ENCODE measurements at regions not wholly inside any gene's neighbourhood (a gene's known extent, or its start where the extent isn't known, plus 50 kb on each side); places are given as distances from the start of the nearest gene placed in this dataset.
"Not testable (repeated sequence)": the region's sequence is repeated elsewhere in the genome, so short reads cannot be mapped to it uniquely, and the experiment has no call there.

- Histone ChIP-seq H3K9ac (ENCODE audit: insufficient read length) (no peak overlapping the region), H3K27ac (no peak overlapping the region), H3K4me3 (no peak overlapping the region), H3K36me3 (ENCODE audit: insufficient read depth, low read length) (no peaks in the 10 kb centered on the region), H3K9me3 (ENCODE audit: low read depth, low read length) (no peaks in the 10 kb centered on the region)
- TF ChIP-seq EZH2 (IDR thresholded peaks at IDR 0.05) (no peak), FOXP2 (optimal IDR thresholded peaks at IDR 0.05; ENCODE audit: control extremely low read depth, extremely low read length, insufficient read depth) (no peak), POLR2AphosphoS5 (IDR thresholded peaks at IDR 0.05; ENCODE audit: borderline replicate concordance, low read depth, low read length) (no peak)
- DNase-seq (ENCODE audit: low read depth, low spot score) = no peak
Measured at GRCh38 chr13:33352041-33352440, 66.5 kb upstream of the STARD13 start.

- no peak overlapping the region for H3K4me3 ChIP-seq
- no peak overlapping the region for H3K27ac ChIP-seq
- TF ChIP-seq POLR2AphosphoS5 (IDR thresholded peaks at IDR 0.05; ENCODE audit: borderline replicate concordance, low read depth, low read length) (no peak), EZH2 (IDR thresholded peaks at IDR 0.05) (no peak), FOXP2 (optimal IDR thresholded peaks at IDR 0.05; ENCODE audit: control extremely low read depth, extremely low read length, insufficient read depth) (no peak)
- no peaks in the 10 kb centered on the region for H3K36me3 ChIP-seq (ENCODE audit: insufficient read depth, low read length)
- no peak overlapping the region for H3K9ac ChIP-seq (ENCODE audit: insufficient read length)
- H3K9me3 ChIP-seq (ENCODE audit: low read depth, low read length) = no peaks in the 10 kb centered on the region
- DNase-seq (ENCODE audit: low read depth, low spot score) = no peak
Measured at GRCh38 chr13:33352526-33352925, 67.0 kb upstream of the STARD13 start.

GRCh38 chr13:33353210-33353609, 67.7 kb upstream of the STARD13 start:
- Histone ChIP-seq H3K4me3 (no peak overlapping the region), H3K9ac (ENCODE audit: insufficient read length) (no peak overlapping the region), H3K9me3 (ENCODE audit: low read depth, low read length) (no peaks in the 10 kb centered on the region), H3K27ac (no peak overlapping the region), H3K36me3 (ENCODE audit: insufficient read depth, low read length) (no peaks in the 10 kb centered on the region)
- no peak for DNase-seq (ENCODE audit: low read depth, low spot score)
- TF ChIP-seq POLR2AphosphoS5 (IDR thresholded peaks at IDR 0.05; ENCODE audit: borderline replicate concordance, low read depth, low read length) = no peak
- no peak for TF ChIP-seq FOXP2 (optimal IDR thresholded peaks at IDR 0.05; ENCODE audit: control extremely low read depth, extremely low read length, insufficient read depth)
- no peak for TF ChIP-seq EZH2 (IDR thresholded peaks at IDR 0.05)

GRCh38 chr13:33353646-33354045, 68.1 kb upstream of the STARD13 start:
- TF ChIP-seq EZH2 (IDR thresholded peaks at IDR 0.05) (no peak), POLR2AphosphoS5 (IDR thresholded peaks at IDR 0.05; ENCODE audit: borderline replicate concordance, low read depth, low read length) (no peak), FOXP2 (optimal IDR thresholded peaks at IDR 0.05; ENCODE audit: control extremely low read depth, extremely low read length, insufficient read depth) (no peak)
- Histone ChIP-seq H3K36me3 (ENCODE audit: insufficient read depth, low read length) (no peaks in the 10 kb centered on the region), H3K9me3 (ENCODE audit: low read depth, low read length) (no peaks in the 10 kb centered on the region), H3K9ac (ENCODE audit: insufficient read length) (no peak overlapping the region), H3K27ac (no peak overlapping the region), H3K4me3 (no peak overlapping the region)
- no peak for DNase-seq (ENCODE audit: low read depth, low spot score)

GRCh38 chr13:33355201-33355895, 69.8 kb upstream of the STARD13 start:
- H3K9me3 ChIP-seq (ENCODE audit: low read depth, low read length) = no peaks in the 10 kb centered on the region
- TF ChIP-seq POLR2AphosphoS5 (IDR thresholded peaks at IDR 0.05; ENCODE audit: borderline replicate concordance, low read depth, low read length) = no peak
- TF ChIP-seq FOXP2 (optimal IDR thresholded peaks at IDR 0.05; ENCODE audit: control extremely low read depth, extremely low read length, insufficient read depth) = no peak
- TF ChIP-seq EZH2 (IDR thresholded peaks at IDR 0.05) = no peak
- no peaks in the 10 kb centered on the region for H3K36me3 ChIP-seq (ENCODE audit: insufficient read depth, low read length)
- no peak overlapping the region for H3K4me3 ChIP-seq
- H3K27ac ChIP-seq = peak overlapping the region; percentile 52; the same call in 1 of the 2 replicates
- DNase-seq (ENCODE audit: low read depth, low spot score) = peak; percentile 61
- H3K9ac ChIP-seq (ENCODE audit: insufficient read length) = no peak overlapping the region

GRCh38 chr13:33358076-33358475, 72.5 kb upstream of the STARD13 start:
- H3K4me3 ChIP-seq; H3K27ac ChIP-seq; H3K9me3 ChIP-seq (ENCODE audit: low read depth, low read length); H3K9ac ChIP-seq (ENCODE audit: insufficient read length); DNase-seq (ENCODE audit: low read depth, low spot score); H3K36me3 ChIP-seq (ENCODE audit: insufficient read depth, low read length): not testable (repeated sequence)

GRCh38 chr13:33362986-33363727, 77.6 kb upstream of the STARD13 start:
- Histone ChIP-seq H3K4me3 (no peak overlapping the region), H3K36me3 (ENCODE audit: insufficient read depth, low read length) (no peaks in the 10 kb centered on the region), H3K9ac (ENCODE audit: insufficient read length) (no peak overlapping the region), H3K9me3 (ENCODE audit: low read depth, low read length) (no peaks in the 10 kb centered on the region), H3K27ac (no peak overlapping the region)
- TF ChIP-seq FOXP2 (optimal IDR thresholded peaks at IDR 0.05; ENCODE audit: control extremely low read depth, extremely low read length, insufficient read depth) (no peak), EZH2 (IDR thresholded peaks at IDR 0.05) (no peak), POLR2AphosphoS5 (IDR thresholded peaks at IDR 0.05; ENCODE audit: borderline replicate concordance, low read depth, low read length) (no peak)
- no peak for DNase-seq (ENCODE audit: low read depth, low spot score)

GRCh38 chr13:33364192-33364591, 78.6 kb upstream of the STARD13 start:
- H3K36me3 ChIP-seq (ENCODE audit: insufficient read depth, low read length) = no peaks in the 10 kb centered on the region
- H3K9me3 ChIP-seq (ENCODE audit: low read depth, low read length) = no peaks in the 10 kb centered on the region
- DNase-seq (ENCODE audit: low read depth, low spot score) = no peak
- no peak overlapping the region for H3K9ac ChIP-seq (ENCODE audit: insufficient read length)
- no peak overlapping the region for H3K4me3 ChIP-seq
- no peak overlapping the region for H3K27ac ChIP-seq
- TF ChIP-seq FOXP2 (optimal IDR thresholded peaks at IDR 0.05; ENCODE audit: control extremely low read depth, extremely low read length, insufficient read depth) (no peak), EZH2 (IDR thresholded peaks at IDR 0.05) (no peak), POLR2AphosphoS5 (IDR thresholded peaks at IDR 0.05; ENCODE audit: borderline replicate concordance, low read depth, low read length) (no peak)

Data from SK-N-MC (cell line).